Endothelial cell of umbilical vein (primary cell): ENCODE measurements at regions not wholly inside any gene's neighbourhood (a gene's known extent, or its start where the extent isn't known, plus 50 kb on each side); places are given as distances from the start of the nearest gene placed in this dataset.

Source experiments
- BruUV-seq: library from RNA; stranded (reverse); fragments of 400-500 nt; replicated peaks from 2 replicates; lab custom pipeline; 2021; lab: Mats Ljungman, UMichigan
- CTCF ChIA-PET: fragments of 300-600, 350-600 bp; sonication (Branson Sonifier 250); formaldehyde crosslinking; loops from one replicate; lab custom pipeline; 2021; ENCODE audit warnings: antibody characterized with exemption, inconsistent platforms; lab: Charles Lee
- POLR2A ChIA-PET: fragments of 300-600, 350-600 bp; sonication (Branson Sonifier 250); formaldehyde crosslinking; loops from one replicate; lab custom pipeline; 2021; ENCODE audit warnings: antibody characterized with exemption, inconsistent platforms; lab: Charles Lee
- DNase-seq: peaks from one replicate; pipeline ENCODE4 v3.0.0-alpha.2; 2011; ENCODE audit warnings: low read depth, low spot score
- FAIRE-seq: peaks from 2 replicates; lab custom pipeline; 2011; peaks lifted over from hg19 to GRCh38; lab: Jason Lieb, UNC
- H2AFZ ChIP-seq: 2 replicates; pipeline ENCODE4 v1.6.0; 2012; ENCODE audit warnings: low read depth, low read length, control low read depth, inconsistent platforms
- H3K27ac ChIP-seq: 2 replicates; pipeline ENCODE4 v1.5.1; 2011; ENCODE audit warnings: low read depth, mild to moderate bottlenecking, control low read depth, low read length, moderate library complexity; ENCODE audit not compliant: insufficient read depth
- H3K27me3 ChIP-seq, 2 experiments: 2 replicates each; pipeline versions ENCODE4 v1.6.0 to v1.6.1; 2011; ENCODE audit warnings: low read length in 2 of 2, mixed read lengths in 1 of 2; ENCODE audit not compliant: control insufficient read depth in 2 of 2, insufficient read depth in 2 of 2
- H3K36me3 ChIP-seq, 2 experiments: 2 replicates in 1 of 2; 3 replicates in 1 of 2; pipeline ENCODE4 v1.5.1; 2011; ENCODE audit warnings: low read length in 2 of 2, mild to moderate bottlenecking in 1 of 2, moderate library complexity in 1 of 2; ENCODE audit not compliant: control insufficient read depth in 2 of 2, insufficient read depth in 2 of 2; ENCODE audit errors: extremely low read depth in 1 of 2
- H3K4me1 ChIP-seq: 3 replicates; pipeline ENCODE4 v1.5.1; 2011; ENCODE audit warnings: mild to moderate bottlenecking, low read length; ENCODE audit not compliant: control insufficient read depth, insufficient read depth; ENCODE audit errors: extremely low read depth
- H3K4me2 ChIP-seq: 2 replicates; pipeline ENCODE4 v1.6.1; 2011; ENCODE audit warnings: low read length, control low read depth, mixed read lengths; ENCODE audit not compliant: insufficient read depth
- H3K4me3 ChIP-seq, 3 experiments: fragments of 200-600 bp in 1 of 3; sonication (generic), shearing (Covaris generic) in 1 of 3; replicated peaks in 1 of 3; 2 replicates each; pipeline ENCODE4 v1.5.1; 2011 to 2016; ENCODE audit warnings: control low read depth in 3 of 3, low read length in 3 of 3, mild to moderate bottlenecking in 2 of 3, inconsistent platforms in 1 of 3, low read depth in 1 of 3, moderate library complexity in 1 of 3; ENCODE audit not compliant: insufficient read depth in 1 of 3
- H3K79me2 ChIP-seq: 2 replicates; pipeline ENCODE4 v1.6.0; 2012; ENCODE audit warnings: low read length, inconsistent platforms; ENCODE audit not compliant: control insufficient read depth, insufficient read depth
- H3K9ac ChIP-seq: replicated peaks from 2 replicates; pipeline ENCODE3; 2011; ENCODE audit warnings: low read length, control low read depth; ENCODE audit not compliant: insufficient read depth; ENCODE audit errors: extremely low read depth
- H3K9me1 ChIP-seq: replicated peaks from 3 replicates; pipeline ENCODE4 v1.6.0; 2011; ENCODE audit warnings: mild to moderate bottlenecking, low read length; ENCODE audit not compliant: control insufficient read depth, insufficient read depth; ENCODE audit errors: extremely low read depth
- H3K9me3 ChIP-seq: replicated peaks from 2 replicates; pipeline ENCODE4 v1.5.1; 2012; ENCODE audit warnings: low read length, inconsistent platforms; ENCODE audit not compliant: control insufficient read depth, insufficient read depth
- H4K20me1 ChIP-seq: replicated peaks from 2 replicates; pipeline ENCODE3; 2011; ENCODE audit warnings: mild to moderate bottlenecking, low read length; ENCODE audit not compliant: control insufficient read depth, insufficient read depth; ENCODE audit errors: extremely low read depth
- EZH2 ChIP-seq: IDR thresholded peaks from 2 replicates; pipeline ENCODE4 v1.6.1; 2012; ENCODE audit warnings: borderline replicate concordance, low read depth, mild to moderate bottlenecking, moderate library complexity, low read length, inconsistent platforms; ENCODE audit not compliant: severe bottlenecking
- FOS ChIP-seq: IDR thresholded peaks from 2 replicates; pipeline ENCODE4 v1.6.1; 2011; ENCODE audit warnings: mild to moderate bottlenecking, low read length, moderate library complexity, borderline replicate concordance; ENCODE audit not compliant: insufficient read depth
- GATA2 ChIP-seq: IDR thresholded peaks from 2 replicates; pipeline ENCODE4 v1.7.0; 2011; ENCODE audit warnings: low read depth, mild to moderate bottlenecking, moderate library complexity, mixed read lengths, low read length; ENCODE audit not compliant: insufficient read length, insufficient read depth
- JUN ChIP-seq: IDR thresholded peaks from 2 replicates; pipeline ENCODE4 v1.6.1; 2011; ENCODE audit warnings: borderline replicate concordance, low read depth; ENCODE audit not compliant: insufficient read length, insufficient read depth
- MYC ChIP-seq: IDR thresholded peaks from one replicate; pipeline ENCODE4 v1.6.1; 2011; ENCODE audit warnings: mild to moderate bottlenecking, low read depth, low read length
- POLR2A ChIP-seq: IDR thresholded peaks from 2 replicates; pipeline ENCODE4 v1.6.1; 2012; ENCODE audit warnings: low read depth, mild to moderate bottlenecking, control low read depth, low read length
- POLR2AphosphoS5 ChIP-seq: IDR thresholded peaks from 2 replicates; pipeline ENCODE4 v1.6.1; 2012; ENCODE audit warnings: low read depth, mild to moderate bottlenecking, control low read depth, low read length, moderate library complexity; ENCODE audit not compliant: insufficient read depth
- dilution Hi-C: fragments of 300-500 bp; cut with MboI; formaldehyde crosslinking; loops from one replicate; pipeline ENCODE4 v1.15.0; 2019; ENCODE audit warnings: low sequenced_read_pairs; ENCODE audit not compliant: extremely low pct_ligation_motif_present
- intact Hi-C: fragments of 100-400 bp; cut with micrococcal nuclease; formaldehyde crosslinking; loops from one replicate; pipeline ENCODE4 v1.10.0; 2022
- TF ChIP-seq, protein P1 (sequence below): IDR thresholded peaks from 2 replicates; pipeline ENCODE4 v1.6.1; 2011; ENCODE audit not compliant: insufficient read depth, insufficient read length
- TF ChIP-seq, protein P2 (sequence below), 2 donors: IDR thresholded peaks; 1 replicate in 1 of 2; 2 replicates in 1 of 2; pipeline ENCODE4 v1.5.1; 2011; ENCODE audit warnings: low read length in 2 of 2, mild to moderate bottlenecking in 2 of 2, moderate library complexity in 2 of 2, control low read depth in 1 of 2, inconsistent platforms in 1 of 2, low read depth in 1 of 2; ENCODE audit not compliant: insufficient read depth in 1 of 2; ENCODE audit errors: extremely low read depth in 1 of 2

DNA sequence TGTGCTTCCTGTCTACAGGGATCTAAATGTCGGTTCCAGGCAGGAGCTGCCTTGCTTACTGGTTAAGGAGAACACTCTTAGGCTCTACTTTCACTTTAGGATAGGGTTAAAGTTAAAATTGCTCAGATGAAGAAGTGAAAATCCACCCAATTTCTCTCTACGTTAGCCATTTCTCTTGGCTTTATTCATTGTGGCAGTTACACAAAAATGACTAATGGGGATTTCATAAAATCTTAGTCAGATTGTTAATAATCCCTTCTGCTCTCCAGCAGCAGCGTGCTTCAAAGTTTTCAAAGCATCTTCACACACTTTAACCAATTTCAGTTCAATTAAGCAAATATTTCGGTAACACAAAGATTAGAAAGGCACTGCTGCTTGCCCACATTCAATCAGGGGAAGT, 58.4 kb upstream of the RCN1 start:
- no peaks in the 10 kb centered on the region for H4K20me1 ChIP-seq
- no peak for DNase-seq
- H3K9me3 ChIP-seq: no peaks in the 10 kb centered on the region
- no peaks in the 10 kb centered on the region for H3K36me3 ChIP-seq
- no peak for TF ChIP-seq EZH2
- TF ChIP-seq, protein P1, sequence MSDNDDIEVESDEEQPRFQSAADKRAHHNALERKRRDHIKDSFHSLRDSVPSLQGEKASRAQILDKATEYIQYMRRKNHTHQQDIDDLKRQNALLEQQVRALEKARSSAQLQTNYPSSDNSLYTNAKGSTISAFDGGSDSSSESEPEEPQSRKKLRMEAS: no peak
- no peak for TF ChIP-seq GATA2
- no peak for TF ChIP-seq POLR2AphosphoS5
- TF ChIP-seq, protein P2, sequence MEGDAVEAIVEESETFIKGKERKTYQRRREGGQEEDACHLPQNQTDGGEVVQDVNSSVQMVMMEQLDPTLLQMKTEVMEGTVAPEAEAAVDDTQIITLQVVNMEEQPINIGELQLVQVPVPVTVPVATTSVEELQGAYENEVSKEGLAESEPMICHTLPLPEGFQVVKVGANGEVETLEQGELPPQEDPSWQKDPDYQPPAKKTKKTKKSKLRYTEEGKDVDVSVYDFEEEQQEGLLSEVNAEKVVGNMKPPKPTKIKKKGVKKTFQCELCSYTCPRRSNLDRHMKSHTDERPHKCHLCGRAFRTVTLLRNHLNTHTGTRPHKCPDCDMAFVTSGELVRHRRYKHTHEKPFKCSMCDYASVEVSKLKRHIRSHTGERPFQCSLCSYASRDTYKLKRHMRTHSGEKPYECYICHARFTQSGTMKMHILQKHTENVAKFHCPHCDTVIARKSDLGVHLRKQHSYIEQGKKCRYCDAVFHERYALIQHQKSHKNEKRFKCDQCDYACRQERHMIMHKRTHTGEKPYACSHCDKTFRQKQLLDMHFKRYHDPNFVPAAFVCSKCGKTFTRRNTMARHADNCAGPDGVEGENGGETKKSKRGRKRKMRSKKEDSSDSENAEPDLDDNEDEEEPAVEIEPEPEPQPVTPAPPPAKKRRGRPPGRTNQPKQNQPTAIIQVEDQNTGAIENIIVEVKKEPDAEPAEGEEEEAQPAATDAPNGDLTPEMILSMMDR (IDR thresholded peaks at IDR 0.05; ENCODE audit: extremely low read depth in 1 of 2, insufficient read depth in 1 of 2, low read depth in 1 of 2, low read length in 2 of 2): no peak
- TF ChIP-seq FOS: no peak
- no peak for TF ChIP-seq MYC
- no peak for TF ChIP-seq JUN
- no peak for TF ChIP-seq POLR2A
- H3K27me3 ChIP-seq: peaks cover 0 to 2% of the 10 kb centered on the region in 2 experiments
- FAIRE-seq: no peak
- POLR2A ChIA-PET: no interaction called here
- H3K4me1 ChIP-seq: no peaks in the 10 kb centered on the region
- no peak overlapping the region for H3K27ac ChIP-seq
- no TSS peak for BruUV-seq
- CTCF ChIA-PET: no interaction called here
- H3K4me3 ChIP-seq: no peak overlapping the region
- H3K4me2 ChIP-seq: no peak overlapping the region
- no peaks in the 10 kb centered on the region for H3K9me1 ChIP-seq
- H3K79me2 ChIP-seq: no peaks in the 10 kb centered on the region
- no peak overlapping the region for H2AFZ ChIP-seq
- intact Hi-C loops (no loop called here), dilution Hi-C loops (loop anchor here (25.0 kb wide), 1 partner anchor 130 kb away; no protein-coding TSS in a partner anchor)
- no peak overlapping the region for H3K9ac ChIP-seq
